NT2/D1 (cell line): ENCODE measurements at regions not wholly inside any gene's neighbourhood (a gene's known extent, or its start where the extent isn't known, plus 50 kb on each side); places are given as distances from the start of the nearest gene placed in this dataset.
A peak's percentile ranks its signal among the peaks of the same experiment; 100 is the strongest.

Source experiments
- DNase-seq: peaks from one replicate; pipeline ENCODE4 v3.0.0-alpha.2; 2011; ENCODE audit warnings: low read depth, low spot score
- H3K27me3 ChIP-seq: 2 replicates; pipeline ENCODE4 v1.6.0; 2011; ENCODE audit warnings: mild to moderate bottlenecking; ENCODE audit not compliant: insufficient read length, insufficient read depth
- H3K36me3 ChIP-seq: 2 replicates; pipeline ENCODE4 v1.6.1; 2011; ENCODE audit warnings: mild to moderate bottlenecking, low read length, mixed read lengths; ENCODE audit not compliant: insufficient read depth, insufficient read length
- H3K4me1 ChIP-seq: 2 replicates; pipeline ENCODE4 v1.5.1; 2011; ENCODE audit not compliant: insufficient read depth, insufficient read length
- H3K4me3 ChIP-seq: 2 replicates; pipeline ENCODE4 v1.5.1; 2011; ENCODE audit warnings: low read depth; ENCODE audit not compliant: insufficient read length
- H3K9ac ChIP-seq: 2 replicates; pipeline ENCODE4 v1.6.0; 2011; ENCODE audit warnings: low read depth; ENCODE audit not compliant: insufficient read length
- H3K9me3 ChIP-seq: 2 replicates; pipeline ENCODE4 v1.5.1; 2011; ENCODE audit warnings: mild to moderate bottlenecking, low read length; ENCODE audit not compliant: insufficient read depth
- SUZ12 ChIP-seq: IDR thresholded peaks from 2 replicates; pipeline ENCODE4 v1.6.1; 2011; ENCODE audit not compliant: insufficient read length, insufficient read depth; ENCODE audit errors: extremely low read depth
- YY1 ChIP-seq: IDR thresholded peaks from 2 replicates; pipeline ENCODE4 v1.6.1; 2011; ENCODE audit not compliant: insufficient read length, insufficient read depth
- ZNF274 ChIP-seq: IDR thresholded peaks from 2 replicates; pipeline ENCODE4 v1.6.1; 2011; ENCODE audit warnings: mild to moderate bottlenecking, low read depth, low read length

DNA sequence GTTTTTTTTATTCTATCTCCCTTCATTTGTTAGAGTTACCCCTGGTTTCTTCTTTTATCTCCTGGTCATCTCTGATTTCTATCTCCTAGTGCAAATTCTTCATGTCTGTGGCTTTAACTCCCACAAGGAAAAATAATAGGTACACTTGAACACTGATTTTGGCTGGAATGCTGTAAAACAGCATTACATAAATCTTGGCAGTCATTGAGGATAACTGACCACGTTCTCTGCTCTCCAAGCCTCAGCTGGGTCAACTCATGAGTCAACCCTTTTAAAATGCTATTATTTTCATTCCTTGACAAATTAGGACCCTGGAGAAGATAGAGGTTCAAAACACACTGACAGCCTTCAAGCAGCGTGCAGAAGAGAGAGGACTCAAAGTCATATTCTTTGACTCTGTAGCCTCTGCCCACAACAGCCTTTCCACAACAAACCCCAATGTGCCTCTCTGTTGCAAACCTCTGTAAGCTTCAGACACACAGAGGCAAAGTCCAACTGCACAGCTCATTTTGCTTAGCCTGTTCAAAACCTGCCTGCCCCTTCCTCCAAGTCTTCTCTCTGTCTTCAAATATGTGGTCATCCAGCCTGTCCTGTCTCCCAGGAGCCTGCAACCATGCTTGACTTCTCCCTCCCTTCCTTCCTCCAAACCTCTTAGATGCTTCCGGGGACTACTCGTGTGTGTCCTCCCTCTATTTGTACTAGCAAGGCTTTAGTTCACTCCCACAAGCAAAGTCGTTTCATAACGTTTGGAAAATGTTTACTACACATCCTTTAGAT lies 398.4 kb downstream of the MED10 start:
- Histone ChIP-seq H3K4me3 (no peak overlapping the region), H3K27me3 (no peaks in the 10 kb centered on the region), H3K9me3 (no peaks in the 10 kb centered on the region; the same call in none of the 2 replicates), H3K9ac (no peak overlapping the region), H3K4me1 (no peaks in the 10 kb centered on the region), H3K36me3 (no peaks in the 10 kb centered on the region)
- TF ChIP-seq YY1 = no peak
- TF ChIP-seq SUZ12 = no peak
- TF ChIP-seq ZNF274 = no peak
- no peak for DNase-seq

DNA sequence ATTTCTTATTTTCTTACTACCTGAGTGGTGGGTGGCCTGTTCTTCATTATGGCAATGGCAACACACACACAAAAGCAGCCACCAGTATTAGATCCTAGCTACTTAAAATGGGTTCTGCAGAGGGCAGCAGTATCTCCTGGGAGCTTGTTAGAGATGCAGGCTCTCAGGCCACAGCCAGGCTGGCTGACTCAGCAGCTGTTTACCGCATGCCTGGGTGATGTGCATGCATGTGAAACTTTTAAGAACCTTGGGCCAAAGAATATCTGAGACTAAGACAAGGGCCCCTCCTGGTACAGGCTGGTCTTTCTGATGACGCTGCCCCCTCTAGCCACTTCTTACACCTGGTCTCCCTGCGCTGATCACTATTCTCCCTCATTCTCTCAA lies 399.0 kb downstream of the MED10 start:
- Histone ChIP-seq H3K27me3 (no peaks in the 10 kb centered on the region), H3K9ac (no peak overlapping the region), H3K9me3 (no peaks in the 10 kb centered on the region; the same call in none of the 2 replicates), H3K36me3 (no peaks in the 10 kb centered on the region), H3K4me3 (no peak overlapping the region), H3K4me1 (no peaks in the 10 kb centered on the region)
- no peak for TF ChIP-seq ZNF274
- no peak for TF ChIP-seq YY1
- no peak for TF ChIP-seq SUZ12
- DNase-seq = peak; percentile 15

GRCh38 chr5:5978501-5979376 lies 399.6 kb downstream of the MED10 start:
- no peak for TF ChIP-seq SUZ12
- no peak for TF ChIP-seq ZNF274
- no peak for TF ChIP-seq YY1
- Histone ChIP-seq H3K4me3 (no peak overlapping the region), H3K9me3 (no peaks in the 10 kb centered on the region; the same call in none of the 2 replicates), H3K27me3 (no peaks in the 10 kb centered on the region), H3K36me3 (no peaks in the 10 kb centered on the region), H3K4me1 (no peaks in the 10 kb centered on the region), H3K9ac (no peak overlapping the region)
- DNase-seq = no peak

- TF ChIP-seq SUZ12 = no peak
- TF ChIP-seq YY1 = no peak
- TF ChIP-seq ZNF274 = no peak
- DNase-seq = no peak
- Histone ChIP-seq H3K9ac (no peak overlapping the region), H3K36me3 (no peaks in the 10 kb centered on the region), H3K4me1 (no peaks in the 10 kb centered on the region), H3K4me3 (no peak overlapping the region), H3K9me3 (no peaks in the 10 kb centered on the region; the same call in 1 of the 2 replicates), H3K27me3 (no peaks in the 10 kb centered on the region)
These were observed 407.1 kb downstream of the MED10 start for GRCh38 chr5:5971203-5971602.

DNA sequence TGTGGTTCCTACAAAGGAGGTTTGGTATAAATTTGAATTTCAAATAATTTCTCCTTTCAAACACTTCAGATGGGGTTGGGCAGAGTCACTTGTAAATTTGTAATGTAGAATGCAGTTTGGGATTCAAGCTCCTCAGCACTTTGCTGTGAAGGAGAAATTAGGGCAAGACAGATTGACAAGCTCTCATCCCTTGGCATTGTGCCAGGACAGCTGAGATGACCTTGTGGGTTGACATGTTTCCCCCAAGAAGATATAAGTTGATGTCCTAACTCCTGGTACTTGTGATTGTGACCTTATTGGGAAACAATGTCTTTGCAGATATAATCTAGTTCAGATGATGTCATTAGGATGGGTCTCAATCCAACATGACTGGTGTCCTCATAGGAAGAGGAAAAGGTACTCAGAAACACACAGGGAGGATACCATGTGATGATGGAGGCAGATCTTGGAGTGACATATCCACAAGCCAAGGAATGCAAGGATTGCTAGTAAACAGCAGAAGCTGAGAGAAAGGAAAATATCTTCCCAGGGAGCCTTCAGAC lies 408.3 kb downstream of the MED10 start:
- H3K36me3 ChIP-seq = no peaks in the 10 kb centered on the region
- H3K4me3 ChIP-seq = no peak overlapping the region
- H3K4me1 ChIP-seq = no peaks in the 10 kb centered on the region
- H3K9ac ChIP-seq = no peak overlapping the region
- H3K9me3 ChIP-seq = 0 out of 2 replicates have a peak, but pooled peaks cover 1% of the 10 kb centered on the region
- no peak for DNase-seq
- TF ChIP-seq SUZ12 (no peak), ZNF274 (no peak), YY1 (no peak)
- no peaks in the 10 kb centered on the region for H3K27me3 ChIP-seq

DNA sequence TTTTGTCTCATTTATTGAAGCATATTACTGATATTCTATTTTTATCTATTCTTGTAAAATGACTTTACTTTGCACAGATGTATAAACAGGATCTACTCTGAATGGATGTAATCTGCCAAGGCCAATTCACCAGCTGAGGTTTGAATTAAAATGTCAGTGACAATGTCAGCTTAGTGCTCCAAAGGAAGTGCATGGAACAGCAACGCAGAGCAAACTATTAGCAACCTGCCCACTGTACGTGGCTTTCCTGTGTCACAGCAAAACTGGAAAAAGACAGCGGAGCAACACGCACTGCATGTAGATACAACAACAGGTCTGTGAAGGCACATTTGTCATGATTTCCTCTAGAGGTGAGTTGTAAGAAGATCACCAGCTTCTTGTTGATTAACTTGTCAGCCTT lies 409.4 kb downstream of the MED10 start:
- H3K36me3 ChIP-seq = no peaks in the 10 kb centered on the region
- no peak for DNase-seq
- H3K9me3 ChIP-seq = peaks cover 12% of the 10 kb centered on the region; the same call in 1 of the 2 replicates
- H3K27me3 ChIP-seq = no peaks in the 10 kb centered on the region
- H3K4me3 ChIP-seq = no peak overlapping the region
- no peak for TF ChIP-seq SUZ12
- no peak for TF ChIP-seq YY1
- TF ChIP-seq ZNF274 = no peak
- no peaks in the 10 kb centered on the region for H3K4me1 ChIP-seq
- H3K9ac ChIP-seq = no peak overlapping the region

- Histone ChIP-seq H3K36me3 (no peaks in the 10 kb centered on the region), H3K4me3 (no peak overlapping the region), H3K27me3 (no peaks in the 10 kb centered on the region), H3K9me3 (peaks cover 14% of the 10 kb centered on the region; the same call in 1 of the 2 replicates), H3K9ac (no peak overlapping the region), H3K4me1 (no peaks in the 10 kb centered on the region)
- no peak for DNase-seq
- TF ChIP-seq ZNF274 = no peak
- TF ChIP-seq YY1 = no peak
- TF ChIP-seq SUZ12 = no peak
These were observed 410.4 kb downstream of the MED10 start for GRCh38 chr5:5967944-5968343.
